ENCODE measurements at regions not wholly inside any gene's neighbourhood (a gene's known extent, or its start where the extent isn't known, plus 50 kb on each side); places are given as distances from the start of the nearest gene placed in this dataset.
"Not testable (repeated sequence)": the region's sequence is repeated elsewhere in the genome, so short reads cannot be mapped to it uniquely, and the experiment has no call there.

GRCh38 chr3:193031911-193032310 lies 114.3 kb upstream of the MB21D2 start:
- Histone ChIP-seq H3K9ac (no peak overlapping the region), H3K79me2 (ENCODE audit: low read depth) (no peaks in the 10 kb centered on the region), H3F3A (ENCODE audit: low read depth) (no peaks in the 10 kb centered on the region), H3K4me1 (peaks cover 20% of the 10 kb centered on the region), H4K20me1 (ENCODE audit: low read depth) (no peaks in the 10 kb centered on the region), H3K36me3 (no peaks in the 10 kb centered on the region), H3K4me2 (no peak overlapping the region), H3K27ac (no peak overlapping the region), H3K9me3 (ENCODE audit: low read depth) (no peaks in the 10 kb centered on the region), H2AFZ (replicated peaks) (no peak overlapping the region), H3K27me3 (no peaks in the 10 kb centered on the region), H3K4me3 (no peak overlapping the region)
- Mint-ChIP-seq H3K27me3 (ENCODE audit: insufficient read depth, low read depth) (no peaks in the 10 kb centered on the region), H3K36me3 (no peaks in the 10 kb centered on the region), H3K4me1 (no peaks in the 10 kb centered on the region), H3K9me3 (no peaks in the 10 kb centered on the region), H3K4me3 (no peak overlapping the region), H3K27ac (no peak overlapping the region)
- no peak for DNase-seq (ENCODE audit: low spot score)
- TF ChIP-seq EZH2 (IDR thresholded peaks at IDR 0.05): no peak
- TF ChIP-seq CTCF (IDR thresholded peaks at IDR 0.05): no peak
- no peak for TF ChIP-seq EZH2phosphoT487 (IDR thresholded peaks at IDR 0.05)

- Histone ChIP-seq H3K27me3 (no peaks in the 10 kb centered on the region), H3K27ac (no peak overlapping the region), H3K4me1 (peaks cover 10% of the 10 kb centered on the region), H4K20me1 (ENCODE audit: low read depth) (no peaks in the 10 kb centered on the region), H3K4me3 (no peak overlapping the region), H2AFZ (replicated peaks) (no peak overlapping the region), H3K9me3 (ENCODE audit: low read depth) (no peaks in the 10 kb centered on the region), H3K4me2 (no peak overlapping the region), H3K79me2 (ENCODE audit: low read depth) (no peaks in the 10 kb centered on the region), H3K9ac (no peak overlapping the region), H3F3A (ENCODE audit: low read depth) (no peaks in the 10 kb centered on the region), H3K36me3 (no peaks in the 10 kb centered on the region)
- H3K36me3 Mint-ChIP-seq: no peaks in the 10 kb centered on the region
- no peak overlapping the region for H3K4me3 Mint-ChIP-seq
- TF ChIP-seq CTCF (IDR thresholded peaks at IDR 0.05) (no peak), EZH2 (IDR thresholded peaks at IDR 0.05) (no peak), EZH2phosphoT487 (IDR thresholded peaks at IDR 0.05) (no peak)
- no peaks in the 10 kb centered on the region for H3K27me3 Mint-ChIP-seq (ENCODE audit: insufficient read depth, low read depth)
- no peak overlapping the region for H3K27ac Mint-ChIP-seq
- H3K9me3 Mint-ChIP-seq: no peaks in the 10 kb centered on the region
- no peaks in the 10 kb centered on the region for H3K4me1 Mint-ChIP-seq
- DNase-seq (ENCODE audit: low spot score): no peak
These were observed 115.6 kb upstream of the MB21D2 start for GRCh38 chr3:193033226-193033780.

GRCh38 chr3:193037828-193038227 lies 120.2 kb upstream of the MB21D2 start:
- not testable (repeated sequence) for H3K36me3 Mint-ChIP-seq; H2AFZ ChIP-seq (replicated peaks); DNase-seq (ENCODE audit: low spot score); H3K9me3 Mint-ChIP-seq; H3K4me3 ChIP-seq; H3K36me3 ChIP-seq; H3K27me3 Mint-ChIP-seq (ENCODE audit: insufficient read depth, low read depth); H3K79me2 ChIP-seq (ENCODE audit: low read depth); H4K20me1 ChIP-seq (ENCODE audit: low read depth); H3K4me2 ChIP-seq; H3K27ac Mint-ChIP-seq; H3K9me3 ChIP-seq (ENCODE audit: low read depth); H3K4me1 Mint-ChIP-seq; H3K4me1 ChIP-seq; H3K27me3 ChIP-seq; H3K4me3 Mint-ChIP-seq; H3F3A ChIP-seq (ENCODE audit: low read depth); H3K9ac ChIP-seq; H3K27ac ChIP-seq

GRCh38 chr3:193039058-193039457 lies 121.4 kb upstream of the MB21D2 start:
- H3K4me3 Mint-ChIP-seq: no peak overlapping the region
- DNase-seq (ENCODE audit: low spot score): no peak
- Histone ChIP-seq H3K4me1 (no peaks in the 10 kb centered on the region), H2AFZ (replicated peaks) (no peak overlapping the region), H3F3A (ENCODE audit: low read depth) (no peaks in the 10 kb centered on the region), H3K4me3 (no peak overlapping the region), H3K4me2 (no peak overlapping the region), H3K27me3 (no peaks in the 10 kb centered on the region), H3K36me3 (no peaks in the 10 kb centered on the region), H3K79me2 (ENCODE audit: low read depth) (no peaks in the 10 kb centered on the region), H3K27ac (no peak overlapping the region), H4K20me1 (ENCODE audit: low read depth) (no peaks in the 10 kb centered on the region), H3K9me3 (ENCODE audit: low read depth) (no peaks in the 10 kb centered on the region), H3K9ac (no peak overlapping the region)
- H3K27me3 Mint-ChIP-seq (ENCODE audit: insufficient read depth, low read depth): no peaks in the 10 kb centered on the region
- no peaks in the 10 kb centered on the region for H3K9me3 Mint-ChIP-seq
- H3K36me3 Mint-ChIP-seq: no peaks in the 10 kb centered on the region
- H3K4me1 Mint-ChIP-seq: no peaks in the 10 kb centered on the region
- no peak overlapping the region for H3K27ac Mint-ChIP-seq
- TF ChIP-seq EZH2 (IDR thresholded peaks at IDR 0.05) (no peak), CTCF (IDR thresholded peaks at IDR 0.05) (no peak), EZH2phosphoT487 (IDR thresholded peaks at IDR 0.05) (no peak)

Data from neural progenitor cell (in vitro differentiated cells).